Breast epithelium (tissue), 3 donors: ENCODE measurements at regions not wholly inside any gene's neighbourhood (a gene's known extent, or its start where the extent isn't known, plus 50 kb on each side); places are given as distances from the start of the nearest gene placed in this dataset.

Source experiments
- POLR2AphosphoS5 ChIP-seq, 3 donors: sonication (generic); formaldehyde crosslinking; IDR thresholded peaks; one replicate each; pipeline ENCODE4 v1.6.1; 2017; ENCODE audit warnings: antibody characterized with exemption in 3 of 3
- TF ChIP-seq, protein P1 (sequence below), 3 donors: fragments of 450-650 bp; IDR thresholded peaks; one replicate each; pipeline ENCODE4 v1.5.1; 2016 to 2017; ENCODE audit warnings: antibody characterized with exemption in 3 of 3, mild to moderate bottlenecking in 3 of 3, moderate library complexity in 3 of 3

DNA sequence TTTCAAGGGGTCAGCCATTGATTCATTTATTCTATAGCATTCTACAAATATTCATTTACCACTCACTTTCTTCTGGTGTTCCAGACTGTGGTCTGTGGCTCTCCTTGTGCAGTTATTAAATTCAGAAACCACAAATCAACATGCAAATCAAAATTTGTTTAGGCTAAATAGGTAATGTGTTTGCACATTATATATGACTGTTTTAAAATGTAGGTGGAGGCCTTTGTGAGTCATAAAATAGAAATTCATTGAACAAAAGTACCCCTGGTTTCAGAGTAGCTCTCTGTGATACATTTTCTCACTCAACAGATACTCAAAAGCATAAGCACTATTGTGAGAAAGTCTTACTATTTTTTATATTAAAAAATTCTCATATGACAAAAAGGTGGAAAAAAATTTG lies 385.5 kb upstream of the TSHZ2 start:
- TF ChIP-seq POLR2AphosphoS5 (IDR thresholded peaks at IDR 0.05): no peak
- TF ChIP-seq, protein P1, sequence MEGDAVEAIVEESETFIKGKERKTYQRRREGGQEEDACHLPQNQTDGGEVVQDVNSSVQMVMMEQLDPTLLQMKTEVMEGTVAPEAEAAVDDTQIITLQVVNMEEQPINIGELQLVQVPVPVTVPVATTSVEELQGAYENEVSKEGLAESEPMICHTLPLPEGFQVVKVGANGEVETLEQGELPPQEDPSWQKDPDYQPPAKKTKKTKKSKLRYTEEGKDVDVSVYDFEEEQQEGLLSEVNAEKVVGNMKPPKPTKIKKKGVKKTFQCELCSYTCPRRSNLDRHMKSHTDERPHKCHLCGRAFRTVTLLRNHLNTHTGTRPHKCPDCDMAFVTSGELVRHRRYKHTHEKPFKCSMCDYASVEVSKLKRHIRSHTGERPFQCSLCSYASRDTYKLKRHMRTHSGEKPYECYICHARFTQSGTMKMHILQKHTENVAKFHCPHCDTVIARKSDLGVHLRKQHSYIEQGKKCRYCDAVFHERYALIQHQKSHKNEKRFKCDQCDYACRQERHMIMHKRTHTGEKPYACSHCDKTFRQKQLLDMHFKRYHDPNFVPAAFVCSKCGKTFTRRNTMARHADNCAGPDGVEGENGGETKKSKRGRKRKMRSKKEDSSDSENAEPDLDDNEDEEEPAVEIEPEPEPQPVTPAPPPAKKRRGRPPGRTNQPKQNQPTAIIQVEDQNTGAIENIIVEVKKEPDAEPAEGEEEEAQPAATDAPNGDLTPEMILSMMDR (IDR thresholded peaks at IDR 0.05): no peak
